HG03565 (cell line): ENCODE measurements at regions not wholly inside any gene's neighbourhood (a gene's known extent, or its start where the extent isn't known, plus 50 kb on each side); places are given as distances from the start of the nearest gene placed in this dataset.

Experiments used
- ATAC-seq: cut with Tn5 transposase; IDR thresholded peaks from one replicate; pipeline ENCODE4 v1.9.1; 2021; ENCODE audit warnings: mild to moderate bottlenecking, moderate library complexity; ENCODE audit not compliant: unreplicated experiment

GRCh38 chr12:24561411-24561871 lies 387.5 kb downstream of the BCAT1 start:
- ATAC-seq: no peak

GRCh38 chr12:24560831-24561271 lies 388.1 kb downstream of the BCAT1 start:
- ATAC-seq: no peak

GRCh38 chr12:24560192-24560775 lies 388.6 kb downstream of the BCAT1 start:
- no peak for ATAC-seq

- ATAC-seq: no peak
These were observed 391.2 kb downstream of the BCAT1 start for GRCh38 chr12:24557738-24558137.

GRCh38 chr12:24555730-24556129 lies 393.2 kb downstream of the BCAT1 start:
- no peak for ATAC-seq

GRCh38 chr12:24554612-24555295 lies 394.1 kb downstream of the BCAT1 start:
- ATAC-seq: no peak

GRCh38 chr12:24553259-24553658 lies 395.6 kb downstream of the BCAT1 start:
- no peak for ATAC-seq

- no peak for ATAC-seq
These were observed 397.6 kb downstream of the BCAT1 start for GRCh38 chr12:24551163-24551786.

GRCh38 chr12:24550609-24551008 lies 398.3 kb downstream of the BCAT1 start:
- no peak for ATAC-seq

GRCh38 chr12:24546661-24547060 lies 402.2 kb downstream of the BCAT1 start:
- no peak for ATAC-seq

GRCh38 chr12:24546084-24546483 lies 402.8 kb downstream of the BCAT1 start:
- ATAC-seq: no peak

- no peak for ATAC-seq
These were observed 404.5 kb downstream of the BCAT1 start for GRCh38 chr12:24544368-24544767.

GRCh38 chr12:24541193-24541871 lies 407.6 kb downstream of the BCAT1 start:
- no peak for ATAC-seq

GRCh38 chr12:24539646-24540045 lies 409.3 kb downstream of the BCAT1 start:
- no peak for ATAC-seq

GRCh38 chr12:24537083-24537860 lies 411.6 kb downstream of the BCAT1 start:
- no peak for ATAC-seq

- no peak for ATAC-seq
These were observed 413.4 kb downstream of the BCAT1 start for GRCh38 chr12:24535334-24536069.

GRCh38 chr12:24534622-24535021 lies 414.3 kb downstream of the BCAT1 start:
- ATAC-seq: no peak

GRCh38 chr12:24533716-24534352 lies 415.1 kb downstream of the BCAT1 start:
- ATAC-seq: no peak

- no peak for ATAC-seq
These were observed 418.2 kb downstream of the BCAT1 start for GRCh38 chr12:24530689-24531088.

- ATAC-seq: no peak
These were observed 421.8 kb downstream of the BCAT1 start for GRCh38 chr12:24527102-24527501.
